ENCODE measurements at regions not wholly inside any gene's neighbourhood (a gene's known extent, or its start where the extent isn't known, plus 50 kb on each side); places are given as distances from the start of the nearest gene placed in this dataset.

GRCh38 chr9:129395633-129396364, 217.7 kb upstream of the IER5L start:
- Histone ChIP-seq H4K20me1 (ENCODE audit: insufficient read depth, low read length) (no peaks in the 10 kb centered on the region), H3K27me3 (ENCODE audit: low read depth, low read length) (no peaks in the 10 kb centered on the region), H3K9ac (ENCODE audit: low read length) (no peak overlapping the region), H3K9me3 (ENCODE audit: insufficient read depth, low read length) (no peaks in the 10 kb centered on the region), H3K36me3 (replicated peaks; ENCODE audit: low read depth, low read length) (no peaks in the 10 kb centered on the region), H3K4me2 (ENCODE audit: low read length) (no peak overlapping the region), H3K4me3 (ENCODE audit: low read length) (no peak overlapping the region), H3K4me1 (ENCODE audit: low read length) (peaks cover 4% of the 10 kb centered on the region; the same call in 1 of the 2 replicates), H2AFZ (ENCODE audit: low read depth, low read length) (no peak overlapping the region), H3K79me2 (ENCODE audit: low read length) (no peaks in the 10 kb centered on the region), H3K27ac (ENCODE audit: low read length) (no peak overlapping the region)
- no peak for TF ChIP-seq EZH2phosphoT487 (IDR thresholded peaks at IDR 0.05; ENCODE audit: low read depth)
- TF ChIP-seq, protein P1, sequence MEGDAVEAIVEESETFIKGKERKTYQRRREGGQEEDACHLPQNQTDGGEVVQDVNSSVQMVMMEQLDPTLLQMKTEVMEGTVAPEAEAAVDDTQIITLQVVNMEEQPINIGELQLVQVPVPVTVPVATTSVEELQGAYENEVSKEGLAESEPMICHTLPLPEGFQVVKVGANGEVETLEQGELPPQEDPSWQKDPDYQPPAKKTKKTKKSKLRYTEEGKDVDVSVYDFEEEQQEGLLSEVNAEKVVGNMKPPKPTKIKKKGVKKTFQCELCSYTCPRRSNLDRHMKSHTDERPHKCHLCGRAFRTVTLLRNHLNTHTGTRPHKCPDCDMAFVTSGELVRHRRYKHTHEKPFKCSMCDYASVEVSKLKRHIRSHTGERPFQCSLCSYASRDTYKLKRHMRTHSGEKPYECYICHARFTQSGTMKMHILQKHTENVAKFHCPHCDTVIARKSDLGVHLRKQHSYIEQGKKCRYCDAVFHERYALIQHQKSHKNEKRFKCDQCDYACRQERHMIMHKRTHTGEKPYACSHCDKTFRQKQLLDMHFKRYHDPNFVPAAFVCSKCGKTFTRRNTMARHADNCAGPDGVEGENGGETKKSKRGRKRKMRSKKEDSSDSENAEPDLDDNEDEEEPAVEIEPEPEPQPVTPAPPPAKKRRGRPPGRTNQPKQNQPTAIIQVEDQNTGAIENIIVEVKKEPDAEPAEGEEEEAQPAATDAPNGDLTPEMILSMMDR (IDR thresholded peaks at IDR 0.05; ENCODE audit: low read depth, low read length): no peak

DNA sequence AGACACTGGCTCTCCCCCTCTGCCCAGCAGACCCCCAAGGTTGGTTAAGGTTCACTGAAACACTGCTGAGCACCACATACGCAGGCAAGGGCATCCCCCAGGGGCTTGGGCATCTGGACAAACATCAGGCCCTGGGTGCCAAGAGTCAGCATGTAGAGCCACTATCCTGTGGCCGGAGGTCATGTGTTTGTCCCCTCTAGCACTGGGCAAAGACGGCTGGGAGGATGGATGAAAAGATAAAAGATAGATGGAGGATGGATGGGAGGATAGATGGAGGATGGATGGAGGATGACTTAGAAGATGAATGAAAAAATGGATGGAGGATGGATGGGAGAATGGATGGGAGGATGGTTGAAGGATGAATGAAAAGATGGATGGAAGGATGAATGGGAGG, 216.8 kb upstream of the IER5L start:
- H3K9me3 ChIP-seq (ENCODE audit: insufficient read depth, low read length): no peaks in the 10 kb centered on the region
- no peaks in the 10 kb centered on the region for H3K36me3 ChIP-seq (replicated peaks; ENCODE audit: low read depth, low read length)
- no peak overlapping the region for H3K27ac ChIP-seq (ENCODE audit: low read length)
- no peak overlapping the region for H2AFZ ChIP-seq (ENCODE audit: low read depth, low read length)
- TF ChIP-seq, protein P1 (IDR thresholded peaks at IDR 0.05; ENCODE audit: low read depth, low read length): no peak
- no peak for TF ChIP-seq EZH2phosphoT487 (IDR thresholded peaks at IDR 0.05; ENCODE audit: low read depth)
- no peaks in the 10 kb centered on the region for H3K27me3 ChIP-seq (ENCODE audit: low read depth, low read length)
- H4K20me1 ChIP-seq (ENCODE audit: insufficient read depth, low read length): no peaks in the 10 kb centered on the region
- H3K4me2 ChIP-seq (ENCODE audit: low read length): no peak overlapping the region
- H3K9ac ChIP-seq (ENCODE audit: low read length): no peak overlapping the region
- H3K4me3 ChIP-seq (ENCODE audit: low read length): no peak overlapping the region
- no peaks in the 10 kb centered on the region for H3K79me2 ChIP-seq (ENCODE audit: low read length)
- H3K4me1 ChIP-seq (ENCODE audit: low read length): peaks cover 4% of the 10 kb centered on the region; the same call in 1 of the 2 replicates

- Histone ChIP-seq H3K9ac (ENCODE audit: low read length) (no peak overlapping the region), H3K79me2 (ENCODE audit: low read length) (no peaks in the 10 kb centered on the region), H3K27ac (ENCODE audit: low read length) (no peak overlapping the region), H3K4me3 (ENCODE audit: low read length) (no peak overlapping the region), H3K4me2 (ENCODE audit: low read length) (no peak overlapping the region), H3K9me3 (ENCODE audit: insufficient read depth, low read length) (no peaks in the 10 kb centered on the region), H4K20me1 (ENCODE audit: insufficient read depth, low read length) (no peaks in the 10 kb centered on the region), H3K36me3 (replicated peaks; ENCODE audit: low read depth, low read length) (no peaks in the 10 kb centered on the region), H3K27me3 (ENCODE audit: low read depth, low read length) (no peaks in the 10 kb centered on the region), H2AFZ (ENCODE audit: low read depth, low read length) (no peak overlapping the region), H3K4me1 (ENCODE audit: low read length) (no peaks in the 10 kb centered on the region)
- TF ChIP-seq EZH2phosphoT487 (IDR thresholded peaks at IDR 0.05; ENCODE audit: low read depth): no peak
- TF ChIP-seq, protein P1 (IDR thresholded peaks at IDR 0.05; ENCODE audit: low read depth, low read length): no peak
These were observed 216.2 kb upstream of the IER5L start for GRCh38 chr9:129394061-129394885.

DNA sequence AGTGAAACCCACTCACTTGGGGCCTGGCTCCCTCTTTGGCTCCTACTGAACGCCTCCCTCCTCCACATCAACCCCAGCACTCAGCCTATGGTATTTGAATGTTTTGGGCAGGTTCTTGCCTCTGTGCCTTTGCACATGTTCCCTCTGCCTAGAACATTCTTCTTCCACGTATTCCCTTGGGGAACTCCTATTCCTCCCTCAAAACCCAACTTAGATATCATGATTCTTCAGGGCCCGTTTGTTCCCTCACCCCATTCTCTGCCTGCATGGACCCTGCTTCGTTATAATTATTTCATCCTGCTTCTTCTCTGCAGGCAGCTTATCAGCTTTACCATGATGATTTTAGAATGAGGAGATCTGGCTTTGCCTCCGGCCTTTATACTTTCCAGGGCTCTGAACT, 215.0 kb upstream of the IER5L start:
- no peak overlapping the region for H3K4me3 ChIP-seq (ENCODE audit: low read length)
- H3K79me2 ChIP-seq (ENCODE audit: low read length): no peaks in the 10 kb centered on the region
- no peak overlapping the region for H2AFZ ChIP-seq (ENCODE audit: low read depth, low read length)
- no peak overlapping the region for H3K9ac ChIP-seq (ENCODE audit: low read length)
- H3K9me3 ChIP-seq (ENCODE audit: insufficient read depth, low read length): no peaks in the 10 kb centered on the region
- TF ChIP-seq, protein P1 (IDR thresholded peaks at IDR 0.05; ENCODE audit: low read depth, low read length): no peak
- TF ChIP-seq EZH2phosphoT487 (IDR thresholded peaks at IDR 0.05; ENCODE audit: low read depth): no peak
- H3K36me3 ChIP-seq (replicated peaks; ENCODE audit: low read depth, low read length): no peaks in the 10 kb centered on the region
- H3K27me3 ChIP-seq (ENCODE audit: low read depth, low read length): 0 out of 2 replicates have a peak, but pooled peaks cover 7% of the 10 kb centered on the region
- no peaks in the 10 kb centered on the region for H4K20me1 ChIP-seq (ENCODE audit: insufficient read depth, low read length)
- H3K4me1 ChIP-seq (ENCODE audit: low read length): no peaks in the 10 kb centered on the region
- no peak overlapping the region for H3K27ac ChIP-seq (ENCODE audit: low read length)
- H3K4me2 ChIP-seq (ENCODE audit: low read length): no peak overlapping the region
